ENCODE measurements at regions not wholly inside any gene's neighbourhood (a gene's known extent, or its start where the extent isn't known, plus 50 kb on each side); places are given as distances from the start of the nearest gene placed in this dataset.

DNA sequence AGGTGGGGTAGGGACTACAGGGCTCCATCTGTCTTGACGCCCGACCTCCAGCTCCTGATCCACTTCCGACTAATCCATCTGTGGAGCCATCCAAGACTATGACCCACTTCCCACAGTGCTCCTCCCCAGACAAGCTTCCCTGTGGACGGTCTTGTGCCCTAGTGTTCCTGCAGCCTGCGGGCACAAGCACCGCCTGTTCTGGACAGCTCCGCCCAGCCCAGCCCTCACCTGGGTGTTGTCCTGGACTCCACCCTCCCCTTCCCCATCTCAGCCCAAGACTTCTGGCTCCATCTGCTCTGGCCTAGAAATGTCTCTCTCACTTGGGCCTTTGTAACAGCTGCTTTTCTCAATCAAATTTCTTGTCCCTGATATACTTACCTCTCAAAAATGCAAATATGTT, 102.0 kb downstream of the MAFB start:
- ChIA-PET POLR2A (no interaction called here), CTCF (no interaction called here)
- FAIRE-seq (no peak), DNase-seq (ENCODE audit: low read depth, low spot score) (no peak)
- H3K4me3 ChIP-seq (replicated peaks in 1 of 3; ENCODE audit: insufficient read depth in 1 of 3, low read depth in 1 of 3, low read length in 3 of 3): no peak overlapping the region
- no peak overlapping the region for H3K9ac ChIP-seq (replicated peaks; ENCODE audit: extremely low read depth, insufficient read depth, low read length)
- H3K79me2 ChIP-seq (ENCODE audit: control insufficient read depth, insufficient read depth, low read length): no peaks in the 10 kb centered on the region
- BruUV-seq (replicated peaks): no TSS peak
- no peaks in the 10 kb centered on the region for H3K36me3 ChIP-seq (ENCODE audit: control insufficient read depth in 2 of 2, extremely low read depth in 1 of 2, insufficient read depth in 2 of 2, low read length in 2 of 2)
- dilution Hi-C loops (cut with MboI; ENCODE audit: extremely low pct_ligation_motif_present, low sequenced_read_pairs): no loop called here
- no peak overlapping the region for H2AFZ ChIP-seq (ENCODE audit: low read depth, low read length)
- no peaks in the 10 kb centered on the region for H4K20me1 ChIP-seq (replicated peaks; ENCODE audit: control insufficient read depth, extremely low read depth, insufficient read depth, low read length)
- H3K4me2 ChIP-seq (ENCODE audit: insufficient read depth, low read length): no peak overlapping the region
- H3K27ac ChIP-seq (ENCODE audit: insufficient read depth, low read depth, low read length): no peak overlapping the region
- H3K27me3 ChIP-seq (ENCODE audit: control insufficient read depth in 2 of 2, insufficient read depth in 2 of 2, low read length in 2 of 2): peaks cover 0 to 2% of the 10 kb centered on the region in 2 experiments
- H3K9me3 ChIP-seq (replicated peaks; ENCODE audit: control insufficient read depth, insufficient read depth, low read length): no peaks in the 10 kb centered on the region
- TF ChIP-seq MYC (IDR thresholded peaks at IDR 0.05; ENCODE audit: low read depth, low read length) (no peak), EZH2 (IDR thresholded peaks at IDR 0.05; ENCODE audit: borderline replicate concordance, low read depth, low read length, severe bottlenecking) (no peak), POLR2A (IDR thresholded peaks at IDR 0.05; ENCODE audit: low read depth, low read length) (no peak), GATA2 (IDR thresholded peaks at IDR 0.05; ENCODE audit: insufficient read depth, insufficient read length, low read depth, low read length) (no peak), POLR2AphosphoS5 (IDR thresholded peaks at IDR 0.05; ENCODE audit: insufficient read depth, low read depth, low read length) (no peak), JUN (IDR thresholded peaks at IDR 0.05; ENCODE audit: borderline replicate concordance, insufficient read depth, insufficient read length, low read depth) (no peak), FOS (IDR thresholded peaks at IDR 0.05; ENCODE audit: borderline replicate concordance, insufficient read depth, low read length) (no peak)
- TF ChIP-seq, protein P1, sequence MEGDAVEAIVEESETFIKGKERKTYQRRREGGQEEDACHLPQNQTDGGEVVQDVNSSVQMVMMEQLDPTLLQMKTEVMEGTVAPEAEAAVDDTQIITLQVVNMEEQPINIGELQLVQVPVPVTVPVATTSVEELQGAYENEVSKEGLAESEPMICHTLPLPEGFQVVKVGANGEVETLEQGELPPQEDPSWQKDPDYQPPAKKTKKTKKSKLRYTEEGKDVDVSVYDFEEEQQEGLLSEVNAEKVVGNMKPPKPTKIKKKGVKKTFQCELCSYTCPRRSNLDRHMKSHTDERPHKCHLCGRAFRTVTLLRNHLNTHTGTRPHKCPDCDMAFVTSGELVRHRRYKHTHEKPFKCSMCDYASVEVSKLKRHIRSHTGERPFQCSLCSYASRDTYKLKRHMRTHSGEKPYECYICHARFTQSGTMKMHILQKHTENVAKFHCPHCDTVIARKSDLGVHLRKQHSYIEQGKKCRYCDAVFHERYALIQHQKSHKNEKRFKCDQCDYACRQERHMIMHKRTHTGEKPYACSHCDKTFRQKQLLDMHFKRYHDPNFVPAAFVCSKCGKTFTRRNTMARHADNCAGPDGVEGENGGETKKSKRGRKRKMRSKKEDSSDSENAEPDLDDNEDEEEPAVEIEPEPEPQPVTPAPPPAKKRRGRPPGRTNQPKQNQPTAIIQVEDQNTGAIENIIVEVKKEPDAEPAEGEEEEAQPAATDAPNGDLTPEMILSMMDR (IDR thresholded peaks at IDR 0.05; ENCODE audit: extremely low read depth in 1 of 2, insufficient read depth in 1 of 2, low read depth in 1 of 2, low read length in 2 of 2): no peak
- TF ChIP-seq, protein P2, sequence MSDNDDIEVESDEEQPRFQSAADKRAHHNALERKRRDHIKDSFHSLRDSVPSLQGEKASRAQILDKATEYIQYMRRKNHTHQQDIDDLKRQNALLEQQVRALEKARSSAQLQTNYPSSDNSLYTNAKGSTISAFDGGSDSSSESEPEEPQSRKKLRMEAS (IDR thresholded peaks at IDR 0.05; ENCODE audit: insufficient read depth, insufficient read length): no peak
- intact Hi-C loops (cut with micrococcal nuclease): no loop called here
- no peaks in the 10 kb centered on the region for H3K9me1 ChIP-seq (replicated peaks; ENCODE audit: control insufficient read depth, extremely low read depth, insufficient read depth, low read length)
- H3K4me1 ChIP-seq (ENCODE audit: control insufficient read depth, extremely low read depth, insufficient read depth, low read length): no peaks in the 10 kb centered on the region
